HepG2 (cell line): ENCODE measurements at regions not wholly inside any gene's neighbourhood (a gene's known extent, or its start where the extent isn't known, plus 50 kb on each side); places are given as distances from the start of the nearest gene placed in this dataset.

Source experiments
- ATAC-seq: fragments of 200-7000 bp; cut with Tn5 transposase; 3 replicates; pipeline ENCODE4 v1.9.1; 2020; ENCODE audit warnings: mild to moderate bottlenecking, moderate library complexity
- BruUV-seq: library from RNA; stranded (reverse); fragments of 400-500 nt; replicated peaks from 2 replicates; lab custom pipeline; 2021; lab: Mats Ljungman, UMichigan
- CTCF ChIA-PET: fragments of 300-600 bp; formaldehyde crosslinking; extraction: SDS; loops from one replicate; lab custom pipeline; 2021; ENCODE audit warnings: low total read pairs, inconsistent platforms, low intra/inter-chr PET ratio; lab: Yijun Ruan, JAX
- POLR2A ChIA-PET: fragments of 350-600 bp; sonication (Branson Sonifier 250); formaldehyde crosslinking; loops from one replicate; lab custom pipeline; 2020; ENCODE audit warnings: antibody characterized with exemption, inconsistent platforms; lab: Yijun Ruan, JAX
- DNase-seq: peaks from one replicate; pipeline ENCODE4 v3.0.0-alpha.2; 2015; ENCODE audit warnings: low spot score
- FAIRE-seq: peaks from 3 replicates; lab custom pipeline; 2011; peaks lifted over from hg19 to GRCh38; lab: Jason Lieb, UNC
- H2AFZ ChIP-seq: one replicate; pipeline ENCODE4 v1.6.1; 2011; ENCODE audit warnings: low read length, inconsistent platforms
- H3K27ac ChIP-seq: fragments of 300-600 bp; 3 replicates; pipeline ENCODE4 v1.8.0; 2011; ENCODE audit warnings: mixed run types, mild to moderate bottlenecking, mixed read lengths, low read length, inconsistent platforms; ENCODE audit not compliant: insufficient read depth; ENCODE audit errors: extremely low read length
- H3K27me3 ChIP-seq, 2 experiments: fragments of 200-600 bp in 1 of 2; 2 replicates in 1 of 2; 3 replicates in 1 of 2; pipeline versions ENCODE4 v1.6.0 to v1.8.0; 2011; ENCODE audit warnings: low read length in 2 of 2, mild to moderate bottlenecking in 2 of 2, moderate library complexity in 2 of 2, inconsistent platforms in 1 of 2; ENCODE audit not compliant: insufficient read depth in 2 of 2, control insufficient read depth in 1 of 2
- H3K36me3 ChIP-seq, 2 experiments: fragments of 200-600 bp in 1 of 2; replicated peaks in 1 of 2; 2 replicates in 1 of 2; 3 replicates in 1 of 2; pipeline versions ENCODE4 v1.5.1 to v1.8.0; 2011; ENCODE audit warnings: low read length in 2 of 2, inconsistent platforms in 1 of 2; ENCODE audit not compliant: insufficient read depth in 2 of 2, control insufficient read depth in 1 of 2
- H3K4me1 ChIP-seq: 2 replicates; pipeline ENCODE4 v1.5.1; 2012; ENCODE audit warnings: low read length, inconsistent platforms; ENCODE audit not compliant: insufficient read depth
- H3K4me2 ChIP-seq: 2 replicates; pipeline ENCODE4 v1.6.0; 2011; ENCODE audit warnings: low read depth, low read length, inconsistent platforms
- H3K4me3 ChIP-seq, 3 experiments: fragments of 200-600 bp in 1 of 3; sonication (generic), shearing (Covaris generic) in 1 of 3; replicated peaks in 1 of 3; 2 replicates each; pipeline ENCODE4 v1.5.1; 2011 to 2016; ENCODE audit warnings: low read length in 3 of 3, inconsistent platforms in 2 of 3, low read depth in 2 of 3, mild to moderate bottlenecking in 2 of 3, control low read depth in 1 of 3, mixed read lengths in 1 of 3; ENCODE audit not compliant: insufficient read depth in 1 of 3
- H3K79me2 ChIP-seq: one replicate; pipeline ENCODE4 v1.6.1; 2011; ENCODE audit warnings: low read length, inconsistent platforms; ENCODE audit not compliant: insufficient read depth
- H3K9ac ChIP-seq: 2 replicates; pipeline ENCODE4 v1.6.0; 2011; ENCODE audit warnings: mild to moderate bottlenecking, low read depth, low read length, inconsistent platforms; ENCODE audit not compliant: insufficient read depth
- H3K9me3 ChIP-seq: 2 replicates; pipeline ENCODE4 v1.5.1; 2012; ENCODE audit warnings: mild to moderate bottlenecking, low read length
- H4K20me1 ChIP-seq: 2 replicates; pipeline ENCODE4 v1.6.0; 2011; ENCODE audit warnings: inconsistent platforms, mild to moderate bottlenecking, low read length, moderate library complexity; ENCODE audit not compliant: insufficient read depth
- EED ChIP-seq: sonication (generic); formaldehyde crosslinking; IDR thresholded peaks from 2 replicates; pipeline ENCODE4 v1.5.0; 2020; ENCODE audit warnings: mild to moderate bottlenecking, missing genetic modification reagents
- KDM5A ChIP-seq: fragments of 200-600 bp; sonication (generic); IDR thresholded peaks from 2 replicates; pipeline ENCODE4 v1.7.0; 2018; ENCODE audit warnings: antibody characterized with exemption, mild to moderate bottlenecking, low read length, borderline replicate concordance
- KDM5B ChIP-seq: sonication (generic); formaldehyde crosslinking; IDR thresholded peaks from 2 replicates; pipeline ENCODE4 v1.4.0; 2020; ENCODE audit warnings: missing genetic modification reagents, mild to moderate bottlenecking, borderline replicate concordance
- MTERF4 ChIP-seq: sonication (generic); formaldehyde crosslinking; IDR thresholded peaks from 2 replicates; pipeline ENCODE4 v1.8.0; 2023; ENCODE audit warnings: mild to moderate bottlenecking, missing genetic modification reagents
- NFKBIZ ChIP-seq: IDR thresholded peaks from 2 replicates; pipeline ENCODE4 v1.6.1; 2018; ENCODE audit warnings: missing genetic modification reagents, missing compliant biosample characterization
- U2AF1 ChIP-seq: fragments of 200-400 bp; formaldehyde crosslinking; optimal IDR thresholded peaks from 2 replicates; pipeline ENCODE3; 2017; ENCODE audit warnings: mild to moderate bottlenecking, low read depth, low read length
- ZNF260 ChIP-seq: sonication (generic); formaldehyde crosslinking; IDR thresholded peaks from 2 replicates; pipeline ENCODE4 v1.4.0; 2020; ENCODE audit warnings: missing genetic modification reagents, low read depth, mild to moderate bottlenecking, borderline replicate concordance
- ZNF318 ChIP-seq: sonication (generic); formaldehyde crosslinking; IDR thresholded peaks from 2 replicates; pipeline ENCODE4 v1.4.0; 2020; ENCODE audit warnings: mild to moderate bottlenecking, missing genetic modification reagents
- ZNF333 ChIP-seq: sonication (generic); formaldehyde crosslinking; IDR thresholded peaks from 2 replicates; pipeline ENCODE4 v1.4.0; 2020; ENCODE audit warnings: mild to moderate bottlenecking, missing genetic modification reagents, borderline replicate concordance
- ZNF513 ChIP-seq: sonication (generic); formaldehyde crosslinking; conservative IDR thresholded peaks from 2 replicates; pipeline ENCODE4 v1.5.0; 2020; ENCODE audit warnings: missing genetic modification reagents
- ZNF770 ChIP-seq: sonication (generic); formaldehyde crosslinking; IDR thresholded peaks from 2 replicates; pipeline ENCODE4 v1.5.0; 2020; ENCODE audit warnings: mild to moderate bottlenecking, missing genetic modification reagents
- WGBS: methylation state at CpG from one replicate; pipeline ENCODE4 v1.1.6; 2017; ENCODE audit warnings: low lambda C conversion rate; 5-methylcytosine and 5-hydroxymethylcytosine counted together
- in situ Hi-C: cut with HindIII; loops from 2 replicates; pipeline ENCODE4 v1.10.0; 2017; ENCODE audit warnings: low pct_unique_long_range_greater_than_20kb; ENCODE audit not compliant: extremely low pct_ligation_motif_present
- intact Hi-C: fragments of 100-400 bp; cut with micrococcal nuclease; formaldehyde crosslinking; loops from one replicate; pipeline ENCODE4 v1.10.0; 2022; ENCODE audit not compliant: unreplicated experiment

GRCh38 chrY:14300775-14301174 lies 223.6 kb upstream of the NLGN4Y start (continued):
- TF ChIP-seq ZNF513 (CRISPR knock-in tag) (no peak), ZNF333 (no peak), KDM5B (CRISPR knock-in tag) (no peak), ZNF260 (CRISPR knock-in tag) (no peak), NFKBIZ (CRISPR knock-in tag) (no peak), U2AF1 (no peak)

GRCh38 chrY:14301552-14301951 lies 222.8 kb upstream of the NLGN4Y start:
- 0% methylated on average over 3 of the region's 3 CpGs for WGBS
- ChIA-PET CTCF (no interaction called here), POLR2A (no interaction called here)
- no peak overlapping the region for H3K9ac ChIP-seq
- FAIRE-seq (no peak), ATAC-seq (no peak), DNase-seq (no peak)
- no peaks in the 10 kb centered on the region for H4K20me1 ChIP-seq
- intact Hi-C loops = no loop called here
- H3K9me3 ChIP-seq = no peaks in the 10 kb centered on the region
- no peaks in the 10 kb centered on the region for H3K79me2 ChIP-seq
- H3K27ac ChIP-seq = no peak overlapping the region
- no peak overlapping the region for H3K4me3 ChIP-seq
- H3K27me3 ChIP-seq = no peaks in the 10 kb centered on the region
- no peaks in the 10 kb centered on the region for H3K4me1 ChIP-seq
- H3K36me3 ChIP-seq = no peaks in the 10 kb centered on the region
- in situ Hi-C loops = loop anchor here (25.0 kb wide), 1 partner anchor 111 kb away; no protein-coding TSS in a partner anchor
- BruUV-seq = no TSS peak
- no peak overlapping the region for H2AFZ ChIP-seq
- H3K4me2 ChIP-seq = no peak overlapping the region
- TF ChIP-seq ZNF770 (CRISPR knock-in tag) (no peak), MTERF4 (CRISPR knock-in tag) (no peak), EED (no peak), KDM5A (no peak), ZNF318 (CRISPR knock-in tag) (no peak)
